ENCODE measurements at regions not wholly inside any gene's neighbourhood (a gene's known extent, or its start where the extent isn't known, plus 50 kb on each side); places are given as distances from the start of the nearest gene placed in this dataset.

- in situ Hi-C loops (cut with MboI; ENCODE audit: low sequenced_read_pairs), result no loop called here
Measured at GRCh38 chr5:125609011-125609410, 814.2 kb upstream of the GRAMD2B start.

GRCh38 chr5:125610892-125611291 lies 812.3 kb upstream of the GRAMD2B start:
- in situ Hi-C loops (cut with MboI; ENCODE audit: low sequenced_read_pairs), result no loop called here

- in situ Hi-C loops (cut with MboI; ENCODE audit: low sequenced_read_pairs), result no loop called here
Measured at GRCh38 chr5:125611541-125611940, 811.7 kb upstream of the GRAMD2B start.

GRCh38 chr5:125612181-125612721 lies 811.0 kb upstream of the GRAMD2B start:
- in situ Hi-C loops (cut with MboI; ENCODE audit: low sequenced_read_pairs), result no loop called here

- in situ Hi-C loops (cut with MboI; ENCODE audit: low sequenced_read_pairs), result no loop called here
Measured at GRCh38 chr5:125612776-125613175, 810.4 kb upstream of the GRAMD2B start.

GRCh38 chr5:125630237-125630636 lies 793.0 kb upstream of the GRAMD2B start:
- in situ Hi-C loops (cut with MboI; ENCODE audit: low sequenced_read_pairs), result no loop called here

- in situ Hi-C loops (cut with MboI; ENCODE audit: low sequenced_read_pairs), result no loop called here
Measured at GRCh38 chr5:125633523-125633922, 789.7 kb upstream of the GRAMD2B start.

- in situ Hi-C loops (cut with MboI; ENCODE audit: low sequenced_read_pairs), result no loop called here
Measured at GRCh38 chr5:125634216-125634835, 788.9 kb upstream of the GRAMD2B start.

- in situ Hi-C loops (cut with MboI; ENCODE audit: low sequenced_read_pairs), result no loop called here
Measured at GRCh38 chr5:125639858-125640257, 783.4 kb upstream of the GRAMD2B start.

- in situ Hi-C loops (cut with MboI; ENCODE audit: low sequenced_read_pairs), result no loop called here
Measured at GRCh38 chr5:125652761-125653160, 770.4 kb upstream of the GRAMD2B start.

- in situ Hi-C loops (cut with MboI; ENCODE audit: low sequenced_read_pairs), result no loop called here
Measured at GRCh38 chr5:125654392-125654791, 768.8 kb upstream of the GRAMD2B start.

GRCh38 chr5:125655156-125655555 lies 768.1 kb upstream of the GRAMD2B start:
- in situ Hi-C loops (cut with MboI; ENCODE audit: low sequenced_read_pairs), result no loop called here

- in situ Hi-C loops (cut with MboI; ENCODE audit: low sequenced_read_pairs), result no loop called here
Measured at GRCh38 chr5:125657936-125658335, 765.3 kb upstream of the GRAMD2B start.

- in situ Hi-C loops (cut with MboI; ENCODE audit: low sequenced_read_pairs), result no loop called here
Measured at GRCh38 chr5:125659316-125660023, 763.7 kb upstream of the GRAMD2B start.

- in situ Hi-C loops (cut with MboI; ENCODE audit: low sequenced_read_pairs), result no loop called here
Measured at GRCh38 chr5:125660231-125660895, 762.8 kb upstream of the GRAMD2B start.

GRCh38 chr5:125661584-125661983 lies 761.6 kb upstream of the GRAMD2B start:
- in situ Hi-C loops (cut with MboI; ENCODE audit: low sequenced_read_pairs), result no loop called here

- in situ Hi-C loops (cut with MboI; ENCODE audit: low sequenced_read_pairs), result no loop called here
Measured at GRCh38 chr5:125668884-125669283, 754.3 kb upstream of the GRAMD2B start.

GRCh38 chr5:125673359-125673950 lies 749.8 kb upstream of the GRAMD2B start:
- in situ Hi-C loops (cut with MboI; ENCODE audit: low sequenced_read_pairs), result no loop called here

GRCh38 chr5:125679522-125679921 lies 743.7 kb upstream of the GRAMD2B start:
- in situ Hi-C loops (cut with MboI; ENCODE audit: low sequenced_read_pairs), result no loop called here

- in situ Hi-C loops (cut with MboI; ENCODE audit: low sequenced_read_pairs), result no loop called here
Measured at GRCh38 chr5:125683669-125684068, 739.5 kb upstream of the GRAMD2B start.

- in situ Hi-C loops (cut with MboI; ENCODE audit: low sequenced_read_pairs), result no loop called here
Measured at GRCh38 chr5:125685771-125686170, 737.4 kb upstream of the GRAMD2B start.
